Gastroesophageal sphincter (tissue), 3 donors: ENCODE measurements at regions not wholly inside any gene's neighbourhood (a gene's known extent, or its start where the extent isn't known, plus 50 kb on each side); places are given as distances from the start of the nearest gene placed in this dataset.

ENCODE experiments used
- CTCF ChIP-seq, 4 experiments: fragments of 200-600 bp in 2 of 4; fragments of 450-650 bp in 2 of 4; sonication (generic) in 1 of 4; IDR thresholded peaks; one replicate each; pipeline ENCODE4 v1.5.1; 2017 to 2019; ENCODE audit warnings: antibody characterized with exemption in 4 of 4, mild to moderate bottlenecking in 2 of 4, moderate library complexity in 2 of 4
- EP300 ChIP-seq: sonication (generic); formaldehyde crosslinking; IDR thresholded peaks from one replicate; pipeline ENCODE4 v1.6.1; 2017; ENCODE audit warnings: antibody characterized with exemption, mild to moderate bottlenecking
- POLR2A ChIP-seq, 2 donors: fragments of 450-650 bp; IDR thresholded peaks; one replicate each; pipeline ENCODE4 v1.6.1; 2017; ENCODE audit warnings: antibody characterized with exemption in 2 of 2, mild to moderate bottlenecking in 2 of 2, moderate library complexity in 1 of 2
- POLR2AphosphoS5 ChIP-seq: sonication (generic); formaldehyde crosslinking; IDR thresholded peaks from one replicate; pipeline ENCODE4 v1.6.1; 2017; ENCODE audit warnings: antibody characterized with exemption

GRCh38 chr4:118557298-118557851 lies 127.8 kb upstream of the METTL14 start:
- TF ChIP-seq CTCF (IDR thresholded peaks at IDR 0.05) (no peak), EP300 (no peak), POLR2AphosphoS5 (no peak), POLR2A (IDR thresholded peaks at IDR 0.05) (no peak)
